ENCODE measurements at regions not wholly inside any gene's neighbourhood (a gene's known extent, or its start where the extent isn't known, plus 50 kb on each side); places are given as distances from the start of the nearest gene placed in this dataset.

GRCh38 chr15:58307313-58307961, 124.4 kb upstream of the LIPC start:
- peaks cover 21 to 32% of the 10 kb centered on the region in 2 donors for H3K4me1 Mint-ChIP-seq
- H3K9me3 ChIP-seq (ENCODE audit: control insufficient read depth, insufficient read depth, low read length): no peaks in the 10 kb centered on the region
- H3K9me3 Mint-ChIP-seq: no peaks in the 10 kb centered on the region
- no peaks in the 10 kb centered on the region for H3K4me1 ChIP-seq (ENCODE audit: control insufficient read depth, insufficient read depth, low read length)
- H3K4me3 ChIP-seq (ENCODE audit: low read length): no peak overlapping the region
- 92% methylated on average over 6 of the region's 6 CpGs for WGBS (ENCODE audit: insufficient coverage)
- no peak overlapping the region for H3K27ac Mint-ChIP-seq
- ATAC-seq (no peak), DNase-seq (no peak)
- H3K4me3 Mint-ChIP-seq: no peak overlapping the region
- H3K27me3 ChIP-seq (ENCODE audit: control insufficient read depth, insufficient read depth, low read length): no peaks in the 10 kb centered on the region
- no peaks in the 10 kb centered on the region for H3K36me3 ChIP-seq (ENCODE audit: control insufficient read depth, insufficient read depth, low read length)
- intact Hi-C loops (cut with micrococcal nuclease): no loop called here
- H3K27me3 Mint-ChIP-seq (ENCODE audit: low read depth in 2 of 2): no peaks in the 10 kb centered on the region
- H3K27ac ChIP-seq (ENCODE audit: low read length): no peak overlapping the region
- TF ChIP-seq, protein P1, sequence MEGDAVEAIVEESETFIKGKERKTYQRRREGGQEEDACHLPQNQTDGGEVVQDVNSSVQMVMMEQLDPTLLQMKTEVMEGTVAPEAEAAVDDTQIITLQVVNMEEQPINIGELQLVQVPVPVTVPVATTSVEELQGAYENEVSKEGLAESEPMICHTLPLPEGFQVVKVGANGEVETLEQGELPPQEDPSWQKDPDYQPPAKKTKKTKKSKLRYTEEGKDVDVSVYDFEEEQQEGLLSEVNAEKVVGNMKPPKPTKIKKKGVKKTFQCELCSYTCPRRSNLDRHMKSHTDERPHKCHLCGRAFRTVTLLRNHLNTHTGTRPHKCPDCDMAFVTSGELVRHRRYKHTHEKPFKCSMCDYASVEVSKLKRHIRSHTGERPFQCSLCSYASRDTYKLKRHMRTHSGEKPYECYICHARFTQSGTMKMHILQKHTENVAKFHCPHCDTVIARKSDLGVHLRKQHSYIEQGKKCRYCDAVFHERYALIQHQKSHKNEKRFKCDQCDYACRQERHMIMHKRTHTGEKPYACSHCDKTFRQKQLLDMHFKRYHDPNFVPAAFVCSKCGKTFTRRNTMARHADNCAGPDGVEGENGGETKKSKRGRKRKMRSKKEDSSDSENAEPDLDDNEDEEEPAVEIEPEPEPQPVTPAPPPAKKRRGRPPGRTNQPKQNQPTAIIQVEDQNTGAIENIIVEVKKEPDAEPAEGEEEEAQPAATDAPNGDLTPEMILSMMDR (IDR thresholded peaks at IDR 0.05): no peak
- H3K36me3 Mint-ChIP-seq: no peaks in the 10 kb centered on the region

- H3K9me3 Mint-ChIP-seq: no peaks in the 10 kb centered on the region
- ATAC-seq: no peak
Measured at GRCh38 chr15:58308742-58309355, 122.9 kb upstream of the LIPC start.

DNA sequence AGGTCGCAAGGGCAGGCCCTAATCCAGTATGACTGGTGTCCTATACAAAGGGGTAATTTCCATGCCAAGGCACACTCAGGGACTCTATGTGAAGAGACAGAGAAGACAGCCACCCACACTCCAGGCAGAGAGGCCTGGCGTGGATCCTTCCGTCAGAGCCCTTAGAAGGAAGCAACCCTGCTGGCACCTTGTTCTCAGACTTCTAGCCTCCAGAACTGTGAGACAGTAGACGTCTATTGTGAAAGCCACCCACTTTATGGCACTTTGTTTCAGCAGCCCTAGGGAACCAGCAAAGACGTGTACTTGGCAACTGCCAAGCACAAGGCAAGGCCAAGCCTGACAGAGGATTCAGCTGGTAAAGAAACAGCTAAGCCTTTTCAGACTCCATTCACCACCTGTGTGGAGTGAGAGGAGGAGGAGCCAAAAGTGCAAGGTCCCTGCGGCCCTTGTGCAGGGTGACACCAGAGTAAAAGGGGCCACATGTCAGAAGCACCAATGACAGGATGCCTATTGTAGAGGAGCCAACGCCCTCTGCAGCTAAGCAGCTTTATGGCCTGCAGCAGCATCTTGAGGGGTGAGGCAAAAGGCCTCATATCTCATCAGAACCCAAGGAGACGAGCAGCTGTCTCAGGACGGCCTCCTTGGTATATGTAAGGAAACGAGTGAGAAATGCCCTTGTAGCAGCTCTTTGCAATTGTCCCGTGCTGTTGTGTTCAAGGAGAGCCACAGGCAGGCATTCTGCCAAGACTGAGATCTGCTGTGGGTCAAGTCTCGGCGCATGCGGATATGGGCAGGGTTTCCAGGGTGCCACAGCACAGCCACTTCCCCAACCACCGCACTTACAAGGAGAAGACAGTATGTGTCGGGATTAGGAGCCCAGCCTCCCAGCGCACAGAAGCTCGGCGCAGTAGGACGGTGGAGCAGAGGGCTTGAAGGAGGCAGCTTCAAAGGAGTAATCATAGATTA, 121.5 kb upstream of the LIPC start:
- H3K4me3 ChIP-seq (ENCODE audit: low read length): no peak overlapping the region
- Mint-ChIP-seq H3K4me3 (no peak overlapping the region), H3K27ac (no peak overlapping the region), H3K9me3 (no peaks in the 10 kb centered on the region), H3K27me3 (ENCODE audit: low read depth in 2 of 2) (no peaks in the 10 kb centered on the region), H3K4me1 (peaks cover 35 to 50% of the 10 kb centered on the region in 2 donors), H3K36me3 (no peaks in the 10 kb centered on the region)
- 92% methylated on average over 20 of the region's 20 CpGs for WGBS (ENCODE audit: insufficient coverage)
- TF ChIP-seq, protein P1 (IDR thresholded peaks at IDR 0.05): no peak
- intact Hi-C loops (cut with micrococcal nuclease): loop anchor here (5.0 kb wide), 1 partner anchor 302 kb away; no protein-coding TSS in a partner anchor
- H3K36me3 ChIP-seq (ENCODE audit: control insufficient read depth, insufficient read depth, low read length): no peaks in the 10 kb centered on the region
- H3K27me3 ChIP-seq (ENCODE audit: control insufficient read depth, insufficient read depth, low read length): no peaks in the 10 kb centered on the region
- H3K9me3 ChIP-seq (ENCODE audit: control insufficient read depth, insufficient read depth, low read length): no peaks in the 10 kb centered on the region
- DNase-seq: no peak
- H3K4me1 ChIP-seq (ENCODE audit: control insufficient read depth, insufficient read depth, low read length): peaks cover 23% of the 10 kb centered on the region
- no peak for ATAC-seq
- no peak overlapping the region for H3K27ac ChIP-seq (ENCODE audit: low read length)

More at GRCh38 chr15:58308742-58309355, 122.9 kb upstream of the LIPC start:
- no peaks in the 10 kb centered on the region for H3K36me3 ChIP-seq (ENCODE audit: control insufficient read depth, insufficient read depth, low read length)
- intact Hi-C loops (cut with micrococcal nuclease): no loop called here
- TF ChIP-seq, protein P1 (IDR thresholded peaks at IDR 0.05): no peak
- Mint-ChIP-seq H3K27me3 (ENCODE audit: low read depth in 2 of 2) (no peaks in the 10 kb centered on the region), H3K4me3 (no peak overlapping the region), H3K4me1 (peaks cover 21 to 36% of the 10 kb centered on the region in 2 donors), H3K36me3 (no peaks in the 10 kb centered on the region), H3K27ac (no peak overlapping the region)
- 92% methylated on average over 10 of the region's 10 CpGs for WGBS (ENCODE audit: insufficient coverage)
- DNase-seq: no peak
- no peaks in the 10 kb centered on the region for H3K27me3 ChIP-seq (ENCODE audit: control insufficient read depth, insufficient read depth, low read length)
- no peak overlapping the region for H3K4me3 ChIP-seq (ENCODE audit: low read length)
- no peaks in the 10 kb centered on the region for H3K9me3 ChIP-seq (ENCODE audit: control insufficient read depth, insufficient read depth, low read length)
- H3K27ac ChIP-seq (ENCODE audit: low read length): no peak overlapping the region
- H3K4me1 ChIP-seq (ENCODE audit: control insufficient read depth, insufficient read depth, low read length): peaks cover 13% of the 10 kb centered on the region

Data from natural killer cell (primary cell).